SK-N-MC (cell line): ENCODE measurements at regions not wholly inside any gene's neighbourhood (a gene's known extent, or its start where the extent isn't known, plus 50 kb on each side); places are given as distances from the start of the nearest gene placed in this dataset.

ENCODE experiments used
- EZH2 ChIP-seq: fragments of 200-600 bp; sonication (generic); IDR thresholded peaks from one replicate; pipeline ENCODE4 v1.6.1; 2017; ENCODE audit warnings: antibody characterized with exemption
- POLR2AphosphoS5 ChIP-seq: IDR thresholded peaks from 2 replicates; pipeline ENCODE4 v1.6.1; 2012; ENCODE audit warnings: mild to moderate bottlenecking, low read depth, low read length, borderline replicate concordance

- no peak for TF ChIP-seq POLR2AphosphoS5
- TF ChIP-seq EZH2, result no peak
These were observed 342.7 kb upstream of the SGCG start for GRCh38 chr13:22837980-22838647.
